WERI-Rb-1 (cell line): ENCODE measurements at regions not wholly inside any gene's neighbourhood (a gene's known extent, or its start where the extent isn't known, plus 50 kb on each side); places are given as distances from the start of the nearest gene placed in this dataset.

Experiments
- DNase-seq: peaks from one replicate; pipeline ENCODE4 v3.0.0-alpha.2; 2020
- H3K27ac ChIP-seq: fragments of 250-450 bp; sonication (Bioruptor Pico); 2 replicates; pipeline ENCODE4 v1.5.1; 2020; ENCODE audit warnings: mild to moderate bottlenecking, moderate library complexity
- H3K27me3 ChIP-seq: fragments of 250-450 bp; sonication (Bioruptor Pico); 2 replicates; pipeline ENCODE4 v1.5.1; 2021; ENCODE audit warnings: mild to moderate bottlenecking, low read depth, moderate library complexity; ENCODE audit not compliant: insufficient read depth, severe bottlenecking
- H3K36me3 ChIP-seq: fragments of 250-450 bp; sonication (Bioruptor Pico); 2 replicates; pipeline ENCODE4 v1.5.1; 2020; ENCODE audit warnings: mild to moderate bottlenecking, moderate library complexity
- H3K4me3 ChIP-seq: 2 replicates; pipeline ENCODE4 v1.5.1; 2011; ENCODE audit warnings: low read depth, mild to moderate bottlenecking, control low read depth, low read length
- H3K9me3 ChIP-seq: fragments of 250-450 bp; sonication (Bioruptor Pico); 2 replicates; pipeline ENCODE4 v1.5.1; 2021; ENCODE audit warnings: mild to moderate bottlenecking, moderate library complexity; ENCODE audit not compliant: severe bottlenecking
- CTCF ChIP-seq: IDR thresholded peaks from 2 replicates; pipeline ENCODE4 v1.5.1; 2011; ENCODE audit warnings: low read depth, mild to moderate bottlenecking, control low read depth, inconsistent platforms, low read length

GRCh38 chr11:106463796-106464201 is 386.3 kb downstream of the AASDHPPT start:
- no peaks in the 10 kb centered on the region for H3K27me3 ChIP-seq
- H3K36me3 ChIP-seq = no peaks in the 10 kb centered on the region
- DNase-seq = no peak
- no peak overlapping the region for H3K4me3 ChIP-seq
- TF ChIP-seq CTCF = no peak
- peak overlapping the region; percentile 21 for H3K27ac ChIP-seq
- H3K9me3 ChIP-seq = no peaks in the 10 kb centered on the region

- no peaks in the 10 kb centered on the region for H3K36me3 ChIP-seq
- no peak for TF ChIP-seq CTCF
- no peak overlapping the region for H3K4me3 ChIP-seq
- peak overlapping the region; percentile 48; the same call in 1 of the 2 replicates for H3K27ac ChIP-seq
- no peaks in the 10 kb centered on the region for H3K27me3 ChIP-seq
- no peaks in the 10 kb centered on the region for H3K9me3 ChIP-seq
- no peak for DNase-seq
These were observed 387.3 kb downstream of the AASDHPPT start for GRCh38 chr11:106464728-106465127.

DNA sequence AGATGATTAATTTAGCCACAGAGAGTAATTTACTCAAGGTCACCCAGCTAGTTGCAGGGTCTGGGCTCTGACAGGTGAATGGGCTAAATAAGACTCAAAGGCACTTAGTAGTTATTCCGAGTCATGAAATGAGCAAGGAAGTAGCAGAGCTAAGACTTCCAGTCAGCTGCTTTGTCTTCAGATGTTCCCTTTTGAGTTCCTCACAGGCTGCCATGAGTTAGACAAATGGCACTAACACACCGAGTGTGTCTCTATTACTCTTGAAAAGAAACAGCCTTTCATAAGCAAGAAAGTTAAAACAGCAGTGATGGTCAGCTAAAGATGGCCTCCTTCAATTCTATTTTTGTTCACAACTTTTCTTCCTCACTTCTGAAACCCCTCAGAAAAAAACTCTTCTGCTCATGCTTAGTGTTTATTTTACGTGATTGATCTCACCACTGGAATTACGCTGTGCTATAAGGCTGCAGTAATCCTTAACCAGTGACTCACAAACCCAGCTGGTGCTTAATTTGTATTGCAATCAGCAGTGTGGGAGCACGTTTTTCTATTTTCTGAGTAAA is 389.1 kb downstream of the AASDHPPT start:
- TF ChIP-seq CTCF = no peak
- peak overlapping the region; percentile 50 for H3K27ac ChIP-seq
- H3K36me3 ChIP-seq = no peaks in the 10 kb centered on the region
- peak; percentile 27 for DNase-seq
- peak overlapping the region; percentile 26 for H3K4me3 ChIP-seq
- H3K27me3 ChIP-seq = no peaks in the 10 kb centered on the region
- H3K9me3 ChIP-seq = no peaks in the 10 kb centered on the region

DNA sequence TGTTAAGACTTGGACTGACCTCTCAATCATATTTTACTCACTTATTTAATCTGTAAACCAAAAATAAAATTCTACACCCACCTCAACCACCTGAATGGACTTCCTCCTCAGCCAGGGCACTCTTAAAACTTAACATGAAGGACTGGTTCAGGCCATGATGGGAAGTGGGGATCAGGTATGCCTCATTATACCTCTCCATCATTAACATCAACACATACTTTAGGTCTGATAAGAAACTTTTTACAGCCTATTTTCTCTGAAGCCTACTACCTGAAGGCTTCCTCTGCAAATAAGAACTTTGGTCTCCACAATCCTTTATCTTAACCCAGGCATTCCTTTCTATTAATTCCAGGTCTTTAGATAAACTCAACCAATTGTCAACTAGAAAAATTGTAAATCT is 390.0 kb downstream of the AASDHPPT start:
- H3K27me3 ChIP-seq = no peaks in the 10 kb centered on the region
- H3K27ac ChIP-seq = peak overlapping the region; percentile 32; the same call in 1 of the 2 replicates
- H3K36me3 ChIP-seq = no peaks in the 10 kb centered on the region
- no peak overlapping the region for H3K4me3 ChIP-seq
- H3K9me3 ChIP-seq = no peaks in the 10 kb centered on the region
- no peak for DNase-seq
- TF ChIP-seq CTCF = no peak

DNA sequence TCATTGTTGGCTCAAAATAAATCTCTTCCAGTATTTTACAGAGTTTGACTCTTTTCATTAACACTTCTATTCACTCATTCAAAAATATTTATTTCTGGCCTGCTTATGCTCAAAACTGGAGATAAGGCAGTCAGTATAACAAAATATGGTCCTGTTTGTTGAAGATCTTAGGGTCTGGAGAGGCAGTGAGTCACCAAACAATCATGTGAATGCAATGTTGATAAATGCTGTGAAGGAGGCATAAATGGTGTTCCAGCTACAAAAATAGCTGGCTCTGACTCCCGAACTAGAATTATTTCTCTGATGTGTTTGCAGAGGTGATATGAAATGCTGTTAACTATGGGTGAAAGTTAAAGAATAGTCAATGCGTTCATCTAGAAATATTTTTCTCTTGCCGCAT is 390.6 kb downstream of the AASDHPPT start:
- TF ChIP-seq CTCF = no peak
- no peaks in the 10 kb centered on the region for H3K27me3 ChIP-seq
- DNase-seq = no peak
- no peaks in the 10 kb centered on the region for H3K36me3 ChIP-seq
- no peak overlapping the region for H3K4me3 ChIP-seq
- no peaks in the 10 kb centered on the region for H3K9me3 ChIP-seq
- H3K27ac ChIP-seq = no peak overlapping the region

DNA sequence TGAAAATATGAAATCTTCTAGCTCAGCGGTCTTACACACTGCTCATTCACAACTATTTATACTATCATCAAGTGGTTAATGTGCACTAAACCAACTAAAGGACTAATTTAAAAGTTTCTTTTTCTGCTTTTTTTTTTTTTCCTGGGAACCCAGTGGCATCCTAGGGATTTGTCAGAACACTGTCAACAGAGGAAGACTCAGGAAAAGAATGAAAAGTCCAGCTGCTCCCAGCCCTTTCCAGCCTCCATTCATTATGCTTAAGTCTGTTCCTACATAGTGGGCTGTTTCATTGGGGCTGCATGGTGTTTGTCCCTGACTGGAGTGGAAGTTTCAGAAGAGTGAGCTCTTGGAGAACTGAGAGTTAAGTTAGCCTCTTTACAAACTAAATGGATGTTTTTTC is 391.1 kb downstream of the AASDHPPT start:
- no peaks in the 10 kb centered on the region for H3K27me3 ChIP-seq
- no peaks in the 10 kb centered on the region for H3K9me3 ChIP-seq
- no peak overlapping the region for H3K4me3 ChIP-seq
- no peak for DNase-seq
- no peaks in the 10 kb centered on the region for H3K36me3 ChIP-seq
- TF ChIP-seq CTCF = no peak
- no peak overlapping the region for H3K27ac ChIP-seq
